HG02884 (cell line): ENCODE measurements at regions not wholly inside any gene's neighbourhood (a gene's known extent, or its start where the extent isn't known, plus 50 kb on each side); places are given as distances from the start of the nearest gene placed in this dataset.

ENCODE experiments used
- ATAC-seq: cut with Tn5 transposase; IDR thresholded peaks from one replicate; pipeline ENCODE4 v1.9.1; 2021; ENCODE audit warnings: mild to moderate bottlenecking, moderate library complexity; ENCODE audit not compliant: unreplicated experiment

- ATAC-seq, result no peak
Observed at GRCh38 chr18:76580288-76580962, 85.4 kb upstream of the ZNF516 start.

GRCh38 chr18:76579301-76579695 is 84.3 kb upstream of the ZNF516 start:
- no peak for ATAC-seq

DNA sequence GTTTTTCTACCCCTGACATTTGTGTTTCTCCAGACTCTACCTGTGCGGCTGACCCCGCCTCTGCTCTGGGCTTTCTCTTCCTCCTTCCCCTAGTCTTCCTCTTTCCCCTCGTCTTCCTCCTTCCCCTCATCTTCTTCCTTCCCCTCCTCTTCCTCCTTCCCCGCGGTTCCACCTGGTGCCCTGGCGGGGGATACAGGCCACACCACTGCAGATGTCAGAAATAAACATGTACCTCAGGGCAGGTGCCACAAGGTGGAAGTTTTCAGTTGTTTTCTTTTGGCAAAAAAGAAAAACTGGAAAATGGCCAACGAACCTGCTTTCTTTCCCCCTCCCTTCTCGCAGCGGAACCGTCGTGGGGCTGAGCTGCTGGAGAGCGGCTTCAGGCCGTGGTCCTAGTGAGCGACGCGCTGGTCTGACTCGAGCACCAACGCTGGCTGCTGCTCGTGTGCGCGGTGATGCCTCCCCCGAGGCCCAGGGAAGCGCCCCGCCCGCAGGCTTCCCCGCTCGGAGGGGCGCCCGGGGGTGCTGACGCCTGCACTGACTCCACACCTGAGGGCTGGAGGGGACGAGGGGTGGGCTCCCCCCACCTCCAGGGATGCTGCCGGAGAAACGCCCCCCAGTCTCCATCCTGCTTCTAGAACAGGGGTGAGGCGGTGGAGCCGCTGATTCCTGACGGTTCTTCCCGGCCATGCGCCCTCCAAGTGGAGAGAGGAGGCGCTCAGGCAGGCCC is 83.7 kb upstream of the ZNF516 start:
- no peak for ATAC-seq

- no peak for ATAC-seq
Observed at GRCh38 chr18:76573325-76574025, 78.4 kb upstream of the ZNF516 start.

DNA sequence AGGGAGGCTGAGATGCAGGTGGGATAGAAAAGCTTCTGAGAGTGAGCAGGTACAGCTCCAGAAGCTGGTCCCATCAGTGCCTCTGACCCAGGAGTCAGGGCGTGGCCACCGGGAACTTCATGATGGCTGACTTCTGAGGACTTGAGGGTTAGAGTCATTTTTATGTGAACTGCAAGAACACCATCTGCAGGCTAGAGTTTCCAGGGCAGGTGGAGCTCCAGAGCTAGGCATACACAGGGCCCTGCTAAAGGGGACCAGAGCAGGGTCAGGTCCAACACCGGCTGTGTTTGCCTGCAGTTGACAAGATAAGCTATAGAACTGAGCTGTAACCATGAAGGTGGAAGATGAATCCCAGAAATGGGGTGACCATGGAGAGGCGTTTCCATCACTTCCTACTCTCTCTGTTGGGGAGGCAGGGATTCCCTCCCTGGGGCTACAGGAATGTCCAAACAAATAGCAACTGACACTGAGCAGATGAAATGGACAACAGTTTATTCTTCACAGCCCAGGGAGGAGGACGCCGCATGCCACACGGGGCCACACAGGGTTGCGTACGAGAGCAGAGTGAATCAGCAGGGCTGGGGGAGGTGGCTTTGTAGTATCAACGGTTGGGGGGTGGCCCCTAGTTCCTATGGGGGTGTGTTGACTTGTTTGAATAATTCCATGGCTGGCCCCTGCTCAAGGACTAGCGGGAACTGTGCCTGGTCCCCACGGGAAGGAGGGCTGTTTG is 77.6 kb upstream of the ZNF516 start:
- ATAC-seq, result no peak

DNA sequence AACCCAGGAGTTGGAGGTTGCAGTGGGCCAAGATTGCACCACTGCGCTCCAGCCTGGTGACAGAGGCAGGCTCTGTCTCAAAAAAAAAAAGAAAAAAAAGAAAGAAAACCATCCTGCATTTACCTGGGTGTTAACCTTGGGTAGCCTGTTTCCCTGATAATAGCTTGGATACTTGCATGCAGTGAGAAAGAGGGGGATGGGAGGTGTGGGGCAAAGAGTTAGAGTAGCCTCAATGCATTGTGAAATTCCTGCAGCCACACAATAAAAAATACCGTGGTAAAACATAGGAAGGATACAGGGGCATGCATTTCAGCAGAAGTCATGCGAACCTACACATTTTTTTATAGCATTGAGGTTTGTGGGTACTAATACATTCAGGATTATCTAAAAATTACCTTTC is 76.6 kb upstream of the ZNF516 start:
- no peak for ATAC-seq

GRCh38 chr18:76570856-76571255 is 75.8 kb upstream of the ZNF516 start:
- no peak for ATAC-seq

DNA sequence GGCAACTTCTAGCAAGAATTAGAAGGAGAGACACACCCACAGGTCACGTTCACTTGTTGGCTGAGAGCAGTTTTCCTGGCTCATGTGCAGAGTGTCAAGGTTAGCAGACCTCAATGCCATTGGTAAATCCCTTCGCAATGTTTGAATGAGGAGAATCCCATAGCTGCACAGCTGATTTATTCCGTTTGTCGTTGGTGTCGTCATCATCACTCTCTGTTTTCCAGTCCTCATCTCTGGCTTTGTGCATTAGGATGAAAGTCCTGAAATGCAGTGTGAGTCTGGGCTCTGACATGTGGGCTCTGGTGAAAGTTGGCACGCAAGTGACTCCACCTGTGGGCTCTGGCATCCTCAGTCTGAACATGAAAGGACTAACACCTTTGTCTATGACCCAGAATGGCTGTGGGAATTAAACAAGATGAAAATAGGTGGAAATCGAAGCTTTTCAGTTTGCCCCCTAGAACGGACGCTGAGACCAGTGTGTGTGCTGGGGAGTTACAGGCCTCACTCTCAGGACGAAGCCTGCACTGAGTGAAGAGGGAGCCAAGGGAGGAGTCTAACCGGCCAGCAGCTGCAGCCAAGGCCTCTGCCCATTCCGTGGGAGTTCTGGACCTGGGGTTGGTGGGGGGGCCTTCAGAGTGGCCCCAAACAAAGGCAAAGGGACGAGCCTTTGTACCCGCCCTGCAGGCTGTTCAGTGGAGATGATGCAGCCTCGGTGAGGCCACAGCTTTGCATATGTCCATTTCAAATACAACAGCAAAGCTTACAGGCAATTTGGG is 74.8 kb upstream of the ZNF516 start:
- ATAC-seq, result no peak

GRCh38 chr18:76568731-76569130 is 73.7 kb upstream of the ZNF516 start:
- ATAC-seq, result no peak

DNA sequence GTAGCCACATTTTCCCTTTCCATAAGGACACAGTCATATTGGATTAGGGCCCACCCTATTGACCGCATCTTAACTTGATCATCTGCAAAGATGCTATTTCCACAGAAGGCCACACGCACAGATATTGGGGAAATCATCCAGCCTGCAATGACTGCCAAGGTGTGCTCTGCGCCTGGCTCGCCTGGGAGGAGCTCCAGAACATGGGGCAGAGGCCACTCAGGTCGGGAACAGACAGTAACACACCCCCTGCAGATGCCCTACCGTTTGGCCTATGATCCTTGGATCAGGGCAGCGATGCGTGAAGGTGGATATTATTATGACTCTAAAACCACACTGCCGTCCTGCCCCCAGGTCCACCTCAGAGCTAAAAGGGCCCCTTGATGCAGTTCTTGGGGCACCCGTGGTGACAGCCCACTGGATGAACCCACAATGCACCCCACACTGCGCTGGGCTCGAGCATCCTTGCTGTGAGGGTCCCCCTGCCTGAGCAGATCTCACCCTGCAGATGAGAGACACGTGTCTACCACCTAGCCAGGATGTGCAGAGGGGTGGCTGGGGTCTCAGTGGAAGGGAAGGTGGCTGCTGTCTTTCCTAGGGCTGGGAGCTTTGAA is 72.9 kb upstream of the ZNF516 start:
- ATAC-seq, result no peak

DNA sequence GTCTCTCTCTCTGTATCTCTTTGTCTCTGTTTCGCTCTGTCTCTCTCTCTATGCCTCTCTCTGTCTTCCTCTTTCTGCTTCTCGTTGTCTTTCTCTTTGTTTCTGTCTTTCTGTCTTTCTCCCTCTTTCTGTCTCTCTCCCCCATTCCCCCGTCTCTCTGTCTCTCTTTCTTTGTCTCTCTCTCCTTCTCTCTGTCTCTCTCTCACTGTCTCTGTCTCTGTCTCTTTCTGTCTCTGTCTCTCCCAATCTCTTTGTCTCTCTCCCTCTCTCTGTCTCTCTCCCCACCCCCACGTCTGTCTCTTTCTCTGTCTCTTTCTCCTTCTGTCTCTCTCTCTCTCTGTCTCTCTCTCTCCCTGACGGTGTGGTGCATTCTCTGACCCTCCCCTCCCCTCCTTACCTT is 71.9 kb upstream of the ZNF516 start:
- ATAC-seq, result no peak

- no peak for ATAC-seq
Observed at GRCh38 chr18:76565238-76566173, 70.5 kb upstream of the ZNF516 start.

- no peak for ATAC-seq
Observed at GRCh38 chr18:76564655-76565237, 69.7 kb upstream of the ZNF516 start.

DNA sequence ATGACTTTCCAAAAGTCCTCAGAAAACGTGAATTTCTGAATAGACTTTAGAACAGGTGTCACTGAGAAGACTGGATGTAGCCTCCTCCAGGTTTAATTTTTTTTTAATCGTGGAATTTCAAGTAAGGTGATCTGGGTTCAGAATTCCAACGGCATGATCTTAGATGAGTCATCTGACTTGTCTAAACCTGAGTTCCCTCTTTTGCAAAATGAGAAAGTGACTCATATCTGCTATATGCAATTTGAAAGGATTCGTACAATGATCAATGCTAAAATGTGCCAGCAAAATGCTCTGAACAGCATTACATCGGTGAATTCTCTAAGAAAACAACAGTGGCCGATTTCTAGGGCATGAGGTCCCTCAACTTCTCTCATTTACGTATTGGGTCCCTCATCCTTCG is 69.1 kb upstream of the ZNF516 start:
- no peak for ATAC-seq

DNA sequence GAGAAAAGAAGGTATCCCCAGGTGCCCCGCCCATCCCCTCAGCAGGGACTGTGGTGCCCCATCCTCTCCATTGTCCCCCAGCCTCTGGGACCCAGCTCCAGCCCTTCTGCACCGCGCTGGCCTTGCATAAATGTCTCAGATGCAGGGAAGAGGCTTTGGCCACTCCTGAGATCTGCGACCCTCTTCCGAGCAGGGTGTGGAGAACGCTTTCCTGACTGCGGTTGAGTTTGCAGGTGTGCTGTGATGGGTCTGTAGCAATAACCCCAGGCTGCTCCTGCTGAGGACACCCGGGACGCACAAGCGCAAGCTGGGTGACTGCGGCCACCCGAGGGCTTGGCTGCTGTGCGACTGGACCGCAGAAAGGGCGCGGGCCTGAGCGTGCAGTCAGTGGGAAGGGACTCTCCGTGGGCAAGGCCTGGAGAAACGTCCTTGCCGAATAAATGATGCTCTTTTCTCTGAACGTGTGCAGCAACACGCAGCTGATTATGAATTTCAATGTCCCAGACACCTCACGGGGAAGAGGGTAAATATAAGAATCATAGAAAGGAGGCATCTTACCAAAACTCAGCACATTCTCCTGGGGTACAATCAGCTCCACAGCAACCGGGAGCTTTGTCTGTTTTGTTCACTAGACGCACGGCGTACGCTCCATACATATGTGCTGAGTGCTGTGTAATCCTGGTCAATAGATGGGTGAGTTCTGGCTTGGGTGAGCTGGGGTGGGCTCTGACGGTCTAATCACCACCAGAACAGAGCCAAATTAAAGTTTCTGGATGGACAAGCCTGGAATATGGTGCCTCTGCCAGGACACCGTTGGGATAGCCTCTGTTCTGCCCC is 67.5 kb upstream of the ZNF516 start:
- ATAC-seq, result no peak

DNA sequence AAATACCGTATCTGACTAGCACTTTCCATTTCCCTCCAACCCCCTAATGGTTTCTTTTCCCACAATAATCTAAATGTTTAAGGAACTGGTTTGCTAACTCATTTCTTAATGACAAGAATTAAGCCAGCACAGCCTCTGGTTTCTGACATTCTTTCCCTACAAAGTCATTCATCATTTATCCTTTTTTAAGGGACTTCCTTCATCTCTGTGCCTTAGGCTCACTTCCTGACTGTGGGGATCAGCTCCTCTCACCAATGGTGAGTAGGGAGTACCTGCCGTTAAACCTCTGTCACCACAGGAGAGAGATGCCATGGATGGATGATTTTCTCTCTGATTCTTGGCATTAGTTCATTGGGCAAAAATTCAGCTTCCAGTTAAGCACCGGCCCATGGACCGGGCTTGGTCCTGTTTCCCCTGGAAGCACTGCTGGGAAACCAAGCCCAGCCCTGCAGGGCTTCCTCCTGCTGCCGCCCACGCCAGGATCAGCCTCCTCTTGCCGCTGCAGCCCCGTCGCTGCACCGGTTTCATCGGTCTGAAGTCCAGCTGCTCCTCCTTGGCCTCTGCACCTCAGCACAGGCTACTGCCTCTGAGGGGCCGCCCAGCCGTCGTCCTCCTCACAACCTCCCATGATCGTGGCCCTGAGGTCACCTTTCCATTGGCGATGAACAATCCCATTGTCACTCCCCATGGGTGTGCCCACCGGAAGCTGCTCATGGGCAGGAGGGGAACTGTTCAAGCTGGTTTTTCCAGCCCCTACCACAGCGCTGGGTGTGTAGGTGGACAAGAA is 64.0 kb upstream of the ZNF516 start:
- no peak for ATAC-seq

DNA sequence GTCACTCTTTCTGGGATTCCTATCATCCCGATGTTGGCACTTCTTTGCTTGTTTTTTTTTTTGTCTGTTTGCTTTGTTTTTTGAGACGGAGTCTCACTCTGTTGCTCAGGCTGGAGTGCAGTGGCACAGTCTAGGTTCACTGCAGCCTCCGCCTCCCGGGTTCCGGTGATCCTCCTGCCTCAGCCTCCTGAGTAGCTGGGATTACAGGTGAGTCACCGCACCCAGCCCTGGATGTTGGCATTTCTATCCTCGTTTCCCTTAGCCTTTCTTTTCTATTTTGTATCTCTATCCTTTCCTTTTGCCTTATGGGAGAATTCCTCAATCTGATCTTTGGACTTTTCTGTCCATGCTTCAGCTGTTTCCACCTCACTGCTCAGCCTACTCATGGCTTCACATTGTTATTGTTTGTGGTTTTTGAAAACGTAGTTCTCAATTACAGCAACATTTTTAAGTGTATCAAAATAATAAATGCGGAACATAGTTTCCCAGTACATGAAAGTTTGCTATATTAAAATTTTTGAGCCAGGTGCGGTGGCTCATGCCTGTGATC is 62.1 kb upstream of the ZNF516 start:
- ATAC-seq, result no peak
